Heart left ventricle (tissue), 16 donors: ENCODE measurements at regions not wholly inside any gene's neighbourhood (a gene's known extent, or its start where the extent isn't known, plus 50 kb on each side); places are given as distances from the start of the nearest gene placed in this dataset.

ENCODE experiments used
- ATAC-seq, 4 donors: fragments of 200-7000 bp; cut with Tn5 transposase; one replicate each; pipeline ENCODE4 v1.9.1; 2020 to 2022; ENCODE audit warnings: moderate library complexity in 4 of 4, mild to moderate bottlenecking in 3 of 4, moderate number of reproducible peaks in 1 of 4
- DNase-seq, 5 donors: peaks; one replicate each; pipeline ENCODE4 v3.0.0-alpha.2; 2020
- H3K27ac ChIP-seq, 12 donors: fragments of 200-600 bp; sonication (generic) in 4 of 12; one replicate each; pipeline versions ENCODE4 v1.5.0 to v1.8.0; 2016 to 2022; ENCODE audit warnings: mild to moderate bottlenecking in 2 of 12
- H3K27me3 ChIP-seq, 9 donors: fragments of 200-600 bp; sonication (generic) in 2 of 9; one replicate each; pipeline versions ENCODE4 v1.5.1 to v1.8.0; 2016 to 2022; ENCODE audit warnings: mild to moderate bottlenecking in 3 of 9
- H3K36me3 ChIP-seq, 9 donors: fragments of 200-600 bp; sonication (generic) in 2 of 9; one replicate each; pipeline versions ENCODE4 v1.5.0 to v1.8.0; 2018 to 2022; ENCODE audit warnings: mild to moderate bottlenecking in 2 of 9
- H3K4me1 ChIP-seq, 12 donors: fragments of 200-600 bp; sonication (generic) in 4 of 12; one replicate each; pipeline versions ENCODE4 v1.5.0 to v1.8.0; 2016 to 2022; ENCODE audit warnings: mild to moderate bottlenecking in 3 of 12
- H3K4me3 ChIP-seq, 12 donors: fragments of 200-600 bp; sonication (generic) in 4 of 12; one replicate each; pipeline versions ENCODE4 v1.5.0 to v1.8.0; 2017 to 2022; ENCODE audit warnings: mild to moderate bottlenecking in 9 of 12, moderate library complexity in 4 of 12
- H3K9me3 ChIP-seq, 12 donors: fragments of 200-600 bp; sonication (generic) in 4 of 12; one replicate each; pipeline versions ENCODE4 v1.5.0 to v1.8.0; 2016 to 2022; ENCODE audit warnings: mild to moderate bottlenecking in 1 of 12
- POLR2A ChIP-seq, 2 donors: fragments of 450-650 bp; IDR thresholded peaks; one replicate each; pipeline ENCODE4 v1.6.1; 2017; ENCODE audit warnings: antibody characterized with exemption in 2 of 2, mild to moderate bottlenecking in 2 of 2, moderate library complexity in 2 of 2
- WGBS, 4 donors: extraction: QIAGEN DNeasy Blood & Tissue Kit in 2 of 4; methylation state at CpG; one replicate each; pipeline versions ENCODE4 v1.1.5 to v1.1.7; 2013 to 2018; 5-methylcytosine and 5-hydroxymethylcytosine counted together
- intact Hi-C, 10 donors: fragments of 100-400 bp; cut with DNase I; formaldehyde crosslinking; loops; one replicate each; pipeline versions ENCODE4 v1.11.1 to v1.14.2; 2022
- TF ChIP-seq, protein P1 (sequence below), 12 donors: fragments of 200-600 bp; sonication (generic) in 4 of 12; IDR thresholded peaks; one replicate each; pipeline versions ENCODE4 v1.5.0 to v1.8.0; 2018 to 2022; ENCODE audit warnings: antibody characterized with exemption in 12 of 12, mild to moderate bottlenecking in 5 of 12
- donor health status: ischemic (EF 13 %, LVEDD 7.1; RV severe dilation, severe dysfunction).
- donor health status: healthy with polysubstance abuse.
- donor health status: DM: no; HTN: yes; CAD: no.
- donor health status: DM: no; HTN: no; CAD: no.
- donor health status: ischemic (EF 25% LVEDD 6.9; RV normal size, moderate dysfunction).
- donor health status: ischemic (EF 25% LVEDD 5.7; RV mildly dilated, moderate dysfunction).
- donor health status: healthy.
- donor health status: DM: yes; HTN: yes; CAD: no.
- donor health status: ischemic (EF 35%, LVEDD 5.7; RV mildly dilated, moderate dysfunction).
- donor health status: nonischemic (EF 11% LVEDD 7.7; RV severe dilation, severe dysfunction).
- donor health status: DM: yes; HTN: yes; CAD: no.
- donor health status: PGD.
- donor health status: ischemic (EF 29% LVEDD 5.4; RV normal size, mild dysfunction).
- donor health status: nonischemic (EF 23%, LVEDD 6.1; RV moderate dilation, normal function).

DNA sequence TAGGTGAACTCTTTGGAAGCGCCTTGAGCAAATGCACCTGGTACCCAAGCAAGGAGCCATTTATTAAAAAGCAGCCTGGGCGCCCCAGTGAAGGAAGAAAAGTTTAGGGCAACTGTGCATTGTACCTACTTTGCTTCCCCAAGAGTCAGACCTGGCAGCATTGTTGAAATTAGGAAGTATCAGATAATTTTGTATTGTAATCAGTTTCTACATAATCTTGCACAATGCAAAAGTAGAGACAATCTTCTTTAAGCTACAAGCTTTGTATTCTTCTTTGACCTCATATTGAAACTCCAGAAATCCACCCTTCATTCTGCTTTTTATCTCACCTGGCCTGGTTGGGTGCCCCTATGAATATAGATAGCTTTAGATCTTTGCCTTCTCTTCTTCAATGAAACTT is 490.8 kb downstream of the RASEF start:
- H3K27me3 ChIP-seq, result no peaks in the 10 kb centered on the region
- WGBS, 4 donors, result 72 to 98% (median 83%) methylated on average over 2 of the region's 2 CpGs
- TF ChIP-seq, protein P1, sequence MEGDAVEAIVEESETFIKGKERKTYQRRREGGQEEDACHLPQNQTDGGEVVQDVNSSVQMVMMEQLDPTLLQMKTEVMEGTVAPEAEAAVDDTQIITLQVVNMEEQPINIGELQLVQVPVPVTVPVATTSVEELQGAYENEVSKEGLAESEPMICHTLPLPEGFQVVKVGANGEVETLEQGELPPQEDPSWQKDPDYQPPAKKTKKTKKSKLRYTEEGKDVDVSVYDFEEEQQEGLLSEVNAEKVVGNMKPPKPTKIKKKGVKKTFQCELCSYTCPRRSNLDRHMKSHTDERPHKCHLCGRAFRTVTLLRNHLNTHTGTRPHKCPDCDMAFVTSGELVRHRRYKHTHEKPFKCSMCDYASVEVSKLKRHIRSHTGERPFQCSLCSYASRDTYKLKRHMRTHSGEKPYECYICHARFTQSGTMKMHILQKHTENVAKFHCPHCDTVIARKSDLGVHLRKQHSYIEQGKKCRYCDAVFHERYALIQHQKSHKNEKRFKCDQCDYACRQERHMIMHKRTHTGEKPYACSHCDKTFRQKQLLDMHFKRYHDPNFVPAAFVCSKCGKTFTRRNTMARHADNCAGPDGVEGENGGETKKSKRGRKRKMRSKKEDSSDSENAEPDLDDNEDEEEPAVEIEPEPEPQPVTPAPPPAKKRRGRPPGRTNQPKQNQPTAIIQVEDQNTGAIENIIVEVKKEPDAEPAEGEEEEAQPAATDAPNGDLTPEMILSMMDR (IDR thresholded peaks at IDR 0.05), result no peak
- no peak for TF ChIP-seq POLR2A (IDR thresholded peaks at IDR 0.05)

DNA sequence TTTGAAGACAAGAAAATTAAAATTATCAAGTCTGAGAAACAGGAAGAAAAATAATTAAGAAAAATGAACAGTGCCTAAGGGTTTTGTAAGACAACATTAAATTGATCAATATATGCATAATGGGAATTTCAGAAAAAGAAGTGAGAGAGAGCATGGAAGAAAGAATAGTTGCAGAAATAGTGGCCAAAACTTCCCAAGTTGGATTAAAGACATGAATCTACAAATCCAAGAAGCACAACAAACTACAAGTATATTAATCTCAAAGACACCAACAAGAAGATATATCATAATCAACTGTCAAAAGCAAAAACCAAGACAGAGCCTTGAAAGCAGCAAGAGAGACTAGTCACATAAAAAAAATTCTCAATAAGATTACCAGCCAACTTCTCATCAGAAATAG is 488.0 kb downstream of the RASEF start:
- no peaks in the 10 kb centered on the region for H3K27me3 ChIP-seq
- peaks cover 0 to 42% (median 13%) of the 10 kb centered on the region in 12 donors for H3K9me3 ChIP-seq
- TF ChIP-seq, protein P1 (IDR thresholded peaks at IDR 0.05), result no peak
- no peak for TF ChIP-seq POLR2A (IDR thresholded peaks at IDR 0.05)
- intact Hi-C loops, result no loop called here
- no peaks in the 10 kb centered on the region for H3K4me1 ChIP-seq
- ATAC-seq (no peak), DNase-seq (no peak)
- no peak overlapping the region for H3K27ac ChIP-seq
- no peaks in the 10 kb centered on the region for H3K36me3 ChIP-seq
- no peak overlapping the region for H3K4me3 ChIP-seq

More for the DNA sequence above, 490.8 kb downstream of the RASEF start:
- H3K27ac ChIP-seq, result no peak overlapping the region
- no peak for DNase-seq
- intact Hi-C loops, result no loop called here
- H3K4me1 ChIP-seq, result no peaks in the 10 kb centered on the region
- ATAC-seq, result no peak
- H3K4me3 ChIP-seq, result no peak overlapping the region
- peaks cover 0 to 33% (median 13%) of the 10 kb centered on the region in 12 donors for H3K9me3 ChIP-seq
- H3K36me3 ChIP-seq, result no peaks in the 10 kb centered on the region

GRCh38 chr9:82580921-82581320 is 482.0 kb downstream of the RASEF start:
- H3K36me3 ChIP-seq, result no peaks in the 10 kb centered on the region
- intact Hi-C loops, result loop anchor here in 1 of 10 donors (5.0 kb wide), 1 partner anchor 34 kb away; no protein-coding TSS in a partner anchor
- no peak overlapping the region for H3K27ac ChIP-seq
- no peaks in the 10 kb centered on the region for H3K4me1 ChIP-seq
- no peak overlapping the region for H3K4me3 ChIP-seq
- WGBS, 4 donors, result 74 to 85% (median 79%) methylated on average over 2 of the region's 2 CpGs
- H3K27me3 ChIP-seq, result no peaks in the 10 kb centered on the region
- TF ChIP-seq POLR2A (IDR thresholded peaks at IDR 0.05), result no peak
- TF ChIP-seq, protein P1 (IDR thresholded peaks at IDR 0.05), result no peak
- DNase-seq (no peak), ATAC-seq (no peak)
- peaks cover 0 to 18% (median under 1%) of the 10 kb centered on the region in 12 donors for H3K9me3 ChIP-seq

- intact Hi-C loops, result loop anchor here in 1 of 10 donors (5.0 kb wide), 1 partner anchor 34 kb away; no protein-coding TSS in a partner anchor
- DNase-seq (no peak), ATAC-seq (no peak)
- no peak overlapping the region for H3K27ac ChIP-seq
- peaks cover 0 to 16% (median 0%) of the 10 kb centered on the region in 12 donors for H3K9me3 ChIP-seq
- no peak for TF ChIP-seq POLR2A (IDR thresholded peaks at IDR 0.05)
- TF ChIP-seq, protein P1 (IDR thresholded peaks at IDR 0.05), result no peak
- no peaks in the 10 kb centered on the region for H3K36me3 ChIP-seq
- 88 to 100% (median 95%) methylated on average over 1 of the region's 1 CpG for WGBS, 4 donors
- H3K27me3 ChIP-seq, result no peaks in the 10 kb centered on the region
- no peaks in the 10 kb centered on the region for H3K4me1 ChIP-seq
- H3K4me3 ChIP-seq, result no peak overlapping the region
These were observed 481.4 kb downstream of the RASEF start for GRCh38 chr9:82581516-82581915.
